HL-60/S4 treated with phorbol 12-myristate 13-acetate at 8.2 ng/mL for 4 days and 3 days (cell line): ENCODE measurements at regions not wholly inside any gene's neighbourhood (a gene's known extent, or its start where the extent isn't known, plus 50 kb on each side); places are given as distances from the start of the nearest gene placed in this dataset.

Experiments used
- in situ Hi-C: fragments of 300-500 bp; cut with MboI; formaldehyde crosslinking; loops from 2 replicates; pipeline ENCODE4 v1.15.0; 2022; ENCODE audit warnings: low sequenced_read_pairs

DNA sequence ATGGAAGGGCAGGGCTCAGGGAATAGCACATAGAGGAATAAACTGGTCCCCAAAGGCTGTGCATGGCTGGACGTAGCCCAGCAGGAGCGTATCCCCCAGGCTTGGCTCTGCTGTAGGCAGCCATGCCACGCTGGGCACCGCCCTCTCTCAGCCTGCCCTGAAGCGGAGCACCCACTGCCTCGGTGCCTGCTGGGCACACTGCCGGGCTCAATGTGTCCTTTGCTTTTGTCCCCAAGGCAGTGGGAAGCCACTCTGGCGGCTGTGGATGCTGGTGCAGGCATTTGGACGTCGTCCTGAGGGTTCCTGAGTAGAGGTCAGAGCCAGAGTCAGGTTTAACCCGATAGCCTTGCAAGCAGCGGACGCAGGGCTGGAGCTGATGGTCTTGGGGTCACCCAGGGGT lies 141.0 kb downstream of the ENGASE start:
- in situ Hi-C loops, result no loop called here

DNA sequence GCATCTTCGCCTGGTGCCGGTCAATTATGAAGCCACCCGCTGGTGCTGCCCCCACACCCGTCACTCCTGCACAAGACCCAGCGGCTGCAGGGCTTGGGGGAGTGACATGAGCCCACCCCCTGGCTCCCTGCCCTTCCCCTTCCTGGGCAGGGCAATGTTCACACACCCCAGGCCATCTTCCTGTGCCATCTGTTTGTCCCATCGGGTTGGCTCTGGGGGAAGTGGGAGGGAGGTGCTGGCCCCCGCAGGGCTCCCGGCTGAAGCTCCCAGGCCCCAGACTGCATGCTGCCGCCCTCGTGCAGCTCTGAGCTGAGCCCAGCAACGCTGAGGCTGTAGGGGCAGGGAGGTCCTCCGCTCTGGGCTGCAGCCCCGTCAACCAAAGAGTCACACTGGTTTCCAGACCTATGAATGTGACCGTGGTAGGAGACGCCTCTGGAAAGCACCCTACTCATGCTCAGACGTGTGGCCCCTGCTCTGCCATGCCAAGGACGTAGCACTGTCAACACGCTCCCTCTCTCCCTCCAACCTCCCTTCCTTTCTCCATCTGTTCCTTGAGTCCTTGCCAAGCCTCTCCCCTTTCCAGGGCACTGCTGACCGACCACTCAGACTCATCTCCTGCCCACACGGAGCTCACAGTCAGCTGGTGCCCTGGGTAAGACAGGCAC lies 140.4 kb downstream of the ENGASE start:
- in situ Hi-C loops, result no loop called here

DNA sequence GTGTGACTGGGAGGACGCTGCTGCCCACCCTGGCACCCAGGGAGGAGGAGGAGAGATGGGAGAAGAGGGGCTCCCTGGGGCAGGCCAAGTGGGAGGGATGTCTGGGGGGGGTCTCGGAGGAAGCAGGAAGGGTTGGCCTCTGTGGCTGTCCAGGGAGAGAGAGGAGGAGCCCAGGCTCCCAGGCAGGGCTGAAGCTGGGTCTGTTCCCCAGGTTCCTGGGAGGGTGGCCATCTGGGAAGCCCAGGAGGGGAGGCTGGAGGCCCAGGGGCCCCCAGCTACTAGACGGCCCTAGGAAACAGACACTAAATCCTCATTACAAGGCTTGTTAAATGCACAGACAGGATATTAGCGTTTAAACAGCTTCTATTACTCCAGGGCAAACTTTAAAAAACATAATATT lies 139.8 kb downstream of the ENGASE start:
- in situ Hi-C loops, result no loop called here

DNA sequence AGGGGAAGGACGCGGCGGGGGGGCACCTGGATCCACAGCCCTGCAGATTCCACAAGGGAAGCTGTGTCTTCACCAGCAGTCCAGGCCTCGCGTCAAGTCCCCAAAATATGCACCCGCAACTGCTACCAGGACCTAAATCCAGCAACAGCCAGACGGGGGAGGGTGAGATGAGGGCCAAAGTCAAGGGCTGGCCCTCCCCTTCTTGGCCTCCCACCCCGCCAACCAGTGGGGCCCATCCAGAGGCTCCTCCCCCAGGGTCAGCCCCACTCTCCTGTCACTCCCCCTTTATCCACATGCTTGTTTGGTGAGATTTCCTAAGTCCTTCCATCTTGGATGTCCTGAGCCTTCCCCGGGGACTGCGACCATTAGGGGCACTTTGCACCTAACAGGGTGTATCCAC lies 138.7 kb downstream of the ENGASE start:
- in situ Hi-C loops, result no loop called here

DNA sequence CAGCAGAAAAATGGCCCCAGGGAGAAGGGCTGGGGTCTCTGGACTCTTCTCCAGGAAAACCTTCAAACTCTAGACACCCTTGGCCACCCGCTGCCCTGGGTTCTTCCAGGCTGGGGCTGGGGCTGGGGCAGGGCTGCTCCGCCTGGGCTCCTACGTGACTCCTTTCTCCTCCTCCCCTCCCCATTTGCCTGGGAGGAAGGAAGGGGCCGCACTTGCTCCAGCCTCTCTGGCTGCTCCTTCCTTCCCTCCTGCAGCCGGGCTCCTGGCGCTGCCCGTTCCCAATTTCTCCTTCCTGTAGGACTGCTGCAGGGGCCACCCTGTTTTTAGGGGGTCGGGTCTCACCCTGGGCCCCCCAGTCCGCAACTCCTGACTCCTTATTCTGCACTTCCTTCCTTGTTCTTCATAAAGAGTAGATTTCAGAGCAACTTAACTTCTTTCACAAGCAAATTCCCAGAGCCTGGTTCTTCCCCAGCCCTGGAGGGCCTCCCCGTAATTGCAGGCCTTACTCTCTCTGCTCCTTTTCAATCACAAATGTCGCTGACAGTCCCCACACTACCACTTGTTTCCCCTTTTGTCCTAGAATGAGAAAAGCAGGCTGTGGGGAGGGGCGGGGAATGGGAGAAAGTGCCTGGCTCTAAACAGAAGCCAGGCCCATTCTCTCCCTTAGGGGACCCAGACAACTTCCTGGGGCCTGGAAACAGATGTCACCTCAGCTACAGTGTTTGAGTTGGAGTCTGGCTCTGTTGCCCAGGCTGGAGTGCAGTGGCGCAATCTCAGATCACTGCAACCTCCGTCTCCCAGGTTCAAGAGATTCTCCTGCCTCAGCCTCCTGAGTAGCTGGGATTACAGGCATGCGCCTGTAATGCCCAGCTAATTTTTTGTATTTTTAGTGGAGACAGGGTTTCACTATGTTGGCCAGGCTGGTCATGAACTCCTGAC lies 137.8 kb downstream of the ENGASE start:
- in situ Hi-C loops, result no loop called here

DNA sequence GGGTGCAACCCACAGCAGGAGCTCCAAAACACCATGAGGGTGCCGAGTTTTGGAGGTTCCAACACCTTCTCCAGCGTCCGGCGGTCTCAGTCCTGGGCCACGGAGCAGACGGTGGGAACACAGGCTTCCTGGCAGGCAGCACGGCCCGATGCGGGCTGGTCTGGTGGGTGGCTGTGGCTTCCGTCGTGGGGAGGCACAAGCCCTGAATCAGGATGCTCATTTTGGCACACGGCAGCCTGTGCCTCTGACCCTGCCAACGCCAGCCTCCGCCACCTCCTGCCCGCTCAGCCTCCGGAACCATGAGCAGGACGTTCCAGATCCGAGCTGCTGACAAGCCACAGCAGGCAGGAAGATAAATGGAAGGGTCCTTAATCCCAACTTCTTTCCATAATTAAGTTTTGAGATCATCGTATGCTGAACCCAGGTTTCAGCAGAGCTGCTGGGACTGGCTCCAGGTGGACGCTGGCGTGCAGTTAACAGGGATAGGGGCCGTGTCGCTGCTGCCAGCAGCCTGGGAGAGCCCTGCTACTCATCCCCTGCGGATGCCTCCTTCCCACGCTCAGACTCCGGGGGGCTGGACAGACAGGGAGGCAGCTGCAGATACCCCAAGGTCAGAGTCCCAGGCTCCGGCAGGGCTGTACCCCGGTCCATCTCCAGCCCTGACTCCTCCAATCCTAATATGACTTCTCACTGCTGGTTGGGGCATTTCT lies 136.6 kb downstream of the ENGASE start:
- in situ Hi-C loops, result no loop called here

DNA sequence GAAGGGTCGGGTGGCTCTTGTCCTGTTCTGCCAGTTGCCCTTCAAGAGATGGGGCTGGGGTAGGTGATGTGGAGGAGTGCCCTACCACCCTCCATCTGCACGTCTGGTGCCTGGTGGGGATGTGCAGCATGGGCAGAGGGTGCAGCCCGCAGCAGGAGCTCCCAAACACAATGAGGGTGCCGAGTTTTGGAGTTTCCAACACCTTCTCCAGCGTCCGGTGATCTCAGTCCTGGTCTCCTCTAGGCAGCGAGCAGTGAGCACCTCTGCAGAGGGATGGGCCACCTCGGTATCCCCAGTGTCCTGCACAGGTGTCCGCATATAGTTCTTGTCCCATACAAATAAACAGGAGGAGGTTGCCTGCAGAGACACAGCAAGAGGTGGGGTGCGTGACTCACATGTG lies 136.0 kb downstream of the ENGASE start:
- in situ Hi-C loops, result no loop called here

DNA sequence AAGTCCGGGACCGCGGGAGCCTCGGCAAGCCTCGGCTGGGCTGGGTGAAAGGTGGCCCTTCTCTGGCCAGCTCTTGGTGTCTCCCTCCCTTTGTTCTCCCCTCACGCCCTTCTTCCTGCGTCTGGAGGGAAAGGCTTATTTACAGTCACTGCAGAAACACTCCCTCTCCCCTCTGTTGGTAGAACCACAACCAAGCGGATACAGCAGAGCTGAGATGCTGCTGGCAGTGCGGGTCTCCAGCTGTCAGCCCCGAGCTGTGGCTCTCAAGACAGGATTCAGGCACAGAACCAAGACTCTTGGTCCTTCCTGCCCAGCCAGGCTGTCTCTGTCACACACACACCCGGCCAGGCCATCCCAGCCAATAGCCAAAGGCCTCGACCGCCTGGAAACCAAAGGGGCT lies 133.3 kb downstream of the ENGASE start:
- in situ Hi-C loops, result no loop called here

DNA sequence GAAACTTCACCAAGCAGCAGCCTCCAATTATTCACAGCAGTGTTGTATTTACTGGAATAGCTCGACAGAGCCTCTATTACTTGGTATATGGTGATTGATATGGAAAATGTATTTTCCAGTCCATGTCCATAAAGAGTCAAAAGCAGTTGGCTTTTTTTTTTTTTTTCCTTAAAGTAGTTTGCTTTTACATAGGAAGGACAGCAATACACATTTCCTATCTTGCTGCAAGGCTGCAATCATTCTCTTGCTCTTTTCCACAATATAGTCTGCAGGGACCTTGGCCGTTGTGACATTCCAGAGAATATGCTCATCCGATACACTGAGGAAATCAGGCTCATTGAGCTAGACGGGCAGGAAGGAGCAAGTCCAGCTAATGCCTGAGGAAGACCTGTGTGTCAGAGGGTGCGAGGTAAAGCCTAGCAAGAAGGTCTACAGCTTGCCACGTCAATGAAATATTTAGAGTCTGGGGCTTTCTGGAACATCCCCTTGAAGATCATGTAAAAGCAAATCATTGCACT lies 131.1 kb downstream of the ENGASE start:
- in situ Hi-C loops, result no loop called here

DNA sequence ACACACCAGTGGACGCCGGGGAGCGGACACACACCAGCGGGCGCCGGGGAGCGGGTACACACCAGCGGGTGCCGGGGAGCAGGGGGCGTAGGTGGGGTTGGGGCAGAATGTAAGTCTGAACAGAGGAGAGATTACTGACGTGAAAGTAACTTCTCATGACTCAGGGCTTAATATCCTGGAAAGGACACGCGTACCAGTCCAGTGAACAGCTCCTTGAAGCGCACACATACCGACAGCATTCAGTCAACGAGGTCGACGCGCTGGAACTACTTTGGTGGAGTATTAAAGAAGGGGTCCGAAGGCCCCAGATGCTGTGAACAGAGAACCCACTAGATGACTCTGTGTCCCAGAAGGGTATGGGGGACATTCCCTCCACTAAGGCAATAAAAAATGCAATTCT lies 129.6 kb downstream of the ENGASE start:
- in situ Hi-C loops, result no loop called here

DNA sequence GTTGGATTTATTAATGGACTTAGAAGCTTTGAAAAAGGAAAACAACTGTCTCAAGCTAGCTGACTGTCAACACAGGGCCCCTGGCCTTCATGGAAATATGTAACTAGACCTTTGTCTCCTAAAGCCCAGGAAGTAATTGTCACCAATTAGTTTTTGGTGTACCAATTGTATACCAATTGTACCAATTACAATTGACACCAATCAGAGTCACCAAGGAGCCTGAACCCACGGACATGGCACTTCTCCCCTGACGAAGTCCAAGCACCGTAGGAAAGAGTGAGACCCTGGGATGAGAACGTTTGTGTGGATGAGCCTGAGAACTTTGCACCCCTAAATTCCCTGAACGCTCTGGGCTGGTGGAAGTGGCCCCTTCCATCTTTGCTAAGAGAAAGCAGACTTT lies 129.0 kb downstream of the ENGASE start:
- in situ Hi-C loops, result no loop called here

DNA sequence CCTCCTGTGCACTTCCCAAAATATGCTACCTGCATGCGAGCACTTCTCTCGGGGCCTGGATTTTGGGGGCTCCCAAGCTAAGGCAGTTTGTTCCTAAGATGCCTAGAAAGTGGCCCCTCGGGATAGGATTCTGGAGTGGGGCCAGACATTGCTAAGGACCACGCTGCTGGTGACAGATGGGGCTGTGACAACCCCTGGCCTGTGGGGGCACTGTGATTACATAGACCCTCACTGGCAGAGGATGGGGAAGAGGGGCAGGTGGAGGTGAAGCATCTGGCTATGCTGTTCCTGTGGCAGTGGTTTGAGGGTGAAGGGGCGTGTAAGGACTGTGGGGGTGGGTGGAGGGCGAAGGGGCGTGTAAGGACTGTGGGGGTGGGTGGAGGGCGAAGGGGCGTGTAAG lies 128.4 kb downstream of the ENGASE start:
- in situ Hi-C loops, result no loop called here

DNA sequence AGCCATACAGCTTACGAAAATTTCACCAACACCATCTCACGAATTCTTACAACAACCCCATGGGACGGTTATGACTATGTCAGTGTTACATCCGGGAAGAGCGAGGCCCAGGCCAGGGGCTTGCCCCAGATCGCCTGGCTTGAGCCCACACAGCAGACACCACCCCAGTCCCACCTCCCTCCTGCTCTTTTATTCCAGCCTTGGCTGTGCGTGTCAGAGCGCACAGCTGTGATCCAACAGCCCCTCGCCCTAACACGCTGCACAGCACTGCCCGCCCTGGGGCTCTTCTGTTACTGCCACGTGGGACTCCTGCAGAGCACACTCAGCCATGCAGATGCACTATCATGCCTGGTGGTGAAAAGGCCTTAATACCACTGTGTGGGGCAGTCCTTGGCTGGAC lies 127.9 kb downstream of the ENGASE start:
- in situ Hi-C loops, result no loop called here

DNA sequence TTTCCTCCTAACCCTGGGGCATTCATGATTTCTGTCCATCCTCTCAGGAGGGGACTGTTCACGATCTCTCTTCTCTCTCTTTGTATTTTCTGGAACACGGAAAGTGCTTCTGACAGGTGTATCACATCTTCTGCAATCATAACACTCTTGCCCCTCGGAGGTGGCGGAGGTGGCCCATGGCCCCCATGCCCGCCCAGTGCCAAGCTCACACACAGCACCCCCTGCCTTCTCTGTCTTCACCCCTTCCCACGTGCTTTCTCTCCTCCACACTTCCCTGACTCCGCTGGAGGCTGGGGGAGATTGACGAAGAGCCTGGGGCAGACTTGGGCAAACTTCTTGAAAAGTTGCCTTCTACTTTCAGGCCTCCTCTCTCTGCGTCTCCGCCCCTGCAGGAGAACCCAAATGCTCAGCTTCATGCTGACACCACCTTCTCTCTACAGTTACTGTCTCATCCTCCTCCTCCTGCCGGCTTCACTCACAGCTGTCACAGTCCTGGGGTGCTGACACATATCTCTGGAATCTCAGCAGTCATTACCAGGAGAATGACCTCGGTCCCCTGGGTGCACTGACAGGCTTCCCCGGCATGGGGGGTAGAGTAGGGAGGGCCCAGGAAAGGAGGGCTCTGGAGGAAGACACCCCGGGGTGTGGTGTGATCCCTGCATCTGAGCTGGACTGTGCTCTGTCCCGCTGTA lies 127.1 kb downstream of the ENGASE start:
- in situ Hi-C loops, result no loop called here

DNA sequence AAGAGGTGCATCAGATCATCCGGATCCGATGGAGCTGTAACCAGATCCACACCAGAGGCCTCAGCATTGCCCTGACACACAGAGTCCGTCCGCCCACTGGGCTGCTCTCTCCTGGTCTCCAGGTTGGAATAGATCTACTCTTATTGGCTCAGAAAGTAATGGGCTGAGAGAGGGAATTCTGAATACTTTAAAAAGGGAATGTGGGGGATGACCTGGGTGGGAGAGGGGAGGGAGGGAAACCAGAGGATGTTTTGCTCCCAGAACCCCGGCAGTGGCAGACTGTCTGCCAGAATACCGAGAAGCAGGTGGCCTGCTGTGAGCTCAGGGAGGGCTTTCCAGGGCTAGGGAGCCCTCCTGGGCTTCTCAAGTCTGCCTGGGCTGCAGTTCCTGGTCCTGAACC lies 126.5 kb downstream of the ENGASE start:
- in situ Hi-C loops, result no loop called here

DNA sequence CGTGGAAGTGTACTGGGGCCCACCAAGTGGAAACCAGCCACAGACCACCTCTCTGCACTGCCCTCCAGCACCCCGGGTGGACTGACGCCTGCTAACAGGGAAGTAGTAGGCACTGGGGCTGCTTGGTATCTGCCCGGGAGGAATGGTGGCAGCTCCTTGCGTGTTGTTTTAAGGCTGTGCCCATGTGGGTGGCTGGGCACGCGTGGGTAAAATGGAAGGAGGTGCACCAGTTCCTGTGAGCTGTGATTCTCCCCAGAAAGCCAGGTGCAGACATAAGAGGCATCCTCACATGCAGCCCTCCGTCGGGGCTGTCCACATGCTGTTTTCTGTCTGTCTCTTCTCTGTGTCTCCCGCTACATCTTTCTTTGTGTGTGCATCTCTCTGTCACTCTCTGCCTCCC lies 122.3 kb downstream of the ENGASE start:
- in situ Hi-C loops, result no loop called here

DNA sequence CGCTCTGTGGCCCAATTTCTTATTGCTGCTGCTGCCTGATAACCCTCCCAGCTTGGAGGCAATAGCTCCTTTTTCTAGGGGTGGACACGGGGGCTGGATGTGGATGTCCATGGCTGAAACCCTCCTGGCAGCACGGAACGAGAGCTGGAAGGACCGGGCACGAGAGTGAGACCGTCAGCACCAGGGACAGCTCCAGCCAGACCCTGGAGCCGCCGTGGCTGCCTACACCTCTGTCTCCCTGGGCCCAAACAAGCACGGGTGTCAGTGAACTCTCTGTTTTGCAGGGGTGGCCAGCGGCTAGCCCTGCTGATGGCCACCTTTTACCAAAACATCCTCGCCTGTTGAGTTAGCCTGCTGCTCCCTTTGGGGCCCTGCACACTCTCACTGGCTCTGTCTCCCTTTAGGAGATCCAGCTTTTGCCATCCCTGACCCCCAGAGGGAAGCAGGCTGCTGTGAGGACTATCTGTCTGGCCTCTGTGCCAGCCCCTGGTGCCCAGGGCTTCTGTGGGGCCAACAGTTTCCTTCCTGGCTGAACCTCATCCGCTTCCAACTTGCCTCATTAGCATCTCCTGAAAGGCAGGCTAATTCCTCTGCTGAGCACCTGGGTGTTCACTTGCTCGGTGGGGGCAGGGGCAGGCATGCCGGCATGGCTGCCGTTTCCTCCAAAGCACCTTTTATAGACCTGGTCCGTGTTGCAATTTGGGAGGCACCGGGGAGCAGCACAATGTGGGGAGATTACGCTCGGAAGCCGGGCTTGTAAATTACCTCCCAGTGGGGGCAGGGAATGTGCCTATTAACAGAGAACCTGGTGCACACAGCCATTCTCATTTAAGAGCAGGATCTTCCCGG lies 118.1 kb downstream of the ENGASE start:
- in situ Hi-C loops, result no loop called here

DNA sequence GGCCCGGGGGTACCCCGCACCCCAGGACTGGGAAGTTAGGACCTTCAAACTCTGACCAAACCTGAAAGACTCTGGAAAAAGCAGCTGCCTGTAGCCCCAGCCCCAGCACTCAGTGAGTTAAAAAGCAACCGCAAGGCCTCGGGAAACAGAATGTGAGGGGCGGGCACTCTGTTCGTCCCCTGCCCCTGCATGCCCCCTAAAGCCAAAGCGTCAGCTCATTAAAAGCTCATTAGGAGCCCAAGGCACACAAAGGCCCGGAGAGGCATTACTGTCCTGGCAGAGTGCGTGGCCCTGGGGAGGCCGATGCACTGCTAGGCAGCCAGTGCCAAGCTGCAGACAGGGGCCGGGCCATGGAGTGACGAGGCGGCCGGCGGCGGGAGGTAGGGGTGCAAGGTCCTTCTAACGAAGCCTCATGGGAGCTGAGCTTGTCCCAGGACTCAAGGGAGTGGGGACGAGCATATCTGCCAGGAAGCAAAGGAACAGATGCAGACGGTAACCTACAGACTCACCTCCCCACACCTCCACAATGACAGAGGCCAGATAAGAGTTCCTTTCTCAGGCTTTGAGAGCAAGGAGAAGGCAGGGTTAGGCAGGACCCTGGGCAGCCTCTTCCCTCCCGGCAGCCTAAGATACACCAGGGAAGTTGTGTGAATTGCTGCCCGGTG lies 116.8 kb downstream of the ENGASE start:
- in situ Hi-C loops, result no loop called here

DNA sequence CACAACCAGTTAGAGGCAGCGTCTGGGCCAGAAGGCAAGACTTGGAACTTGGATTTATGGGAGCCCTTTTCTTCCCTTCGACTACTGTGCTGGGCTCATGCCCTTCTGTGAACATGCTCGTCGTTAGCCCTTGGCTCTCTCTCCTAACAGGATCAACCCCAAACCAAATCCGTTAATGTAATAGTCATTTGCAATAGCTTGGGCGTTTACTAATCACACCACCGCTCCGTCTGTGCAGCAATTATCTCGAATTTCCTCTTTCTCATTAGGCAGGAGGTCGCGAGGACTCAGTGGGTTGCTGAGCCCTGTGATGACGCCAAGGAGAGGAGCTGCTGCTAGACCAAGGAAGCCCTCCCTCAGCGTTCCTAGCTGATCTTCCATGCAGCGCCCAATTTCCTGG lies 114.7 kb downstream of the ENGASE start:
- in situ Hi-C loops, result no loop called here

DNA sequence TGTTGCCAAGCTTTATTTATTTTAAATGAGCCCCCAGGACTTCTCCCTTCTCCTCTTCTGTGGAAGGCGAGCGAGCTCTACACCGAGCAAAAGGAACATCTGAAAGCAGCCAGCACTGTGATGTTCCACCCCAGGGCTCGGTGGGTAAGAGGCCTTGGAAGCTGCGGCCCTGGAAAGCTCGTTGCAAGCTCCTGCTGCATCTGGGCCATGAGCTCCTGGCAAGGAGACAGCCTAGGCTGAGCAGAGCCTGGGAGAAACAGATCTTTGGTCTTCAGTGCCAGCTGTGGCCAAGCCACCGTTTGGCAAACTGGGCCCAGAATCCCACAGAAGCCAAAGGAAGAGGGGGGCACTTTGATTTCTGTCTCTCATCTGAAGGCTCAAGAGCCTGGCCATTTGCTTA lies 114.1 kb downstream of the ENGASE start:
- in situ Hi-C loops, result no loop called here
